ENCODE measurements at regions not wholly inside any gene's neighbourhood (a gene's known extent, or its start where the extent isn't known, plus 50 kb on each side); places are given as distances from the start of the nearest gene placed in this dataset.
A peak's percentile ranks its signal among the peaks of the same experiment; 100 is the strongest.

DNA sequence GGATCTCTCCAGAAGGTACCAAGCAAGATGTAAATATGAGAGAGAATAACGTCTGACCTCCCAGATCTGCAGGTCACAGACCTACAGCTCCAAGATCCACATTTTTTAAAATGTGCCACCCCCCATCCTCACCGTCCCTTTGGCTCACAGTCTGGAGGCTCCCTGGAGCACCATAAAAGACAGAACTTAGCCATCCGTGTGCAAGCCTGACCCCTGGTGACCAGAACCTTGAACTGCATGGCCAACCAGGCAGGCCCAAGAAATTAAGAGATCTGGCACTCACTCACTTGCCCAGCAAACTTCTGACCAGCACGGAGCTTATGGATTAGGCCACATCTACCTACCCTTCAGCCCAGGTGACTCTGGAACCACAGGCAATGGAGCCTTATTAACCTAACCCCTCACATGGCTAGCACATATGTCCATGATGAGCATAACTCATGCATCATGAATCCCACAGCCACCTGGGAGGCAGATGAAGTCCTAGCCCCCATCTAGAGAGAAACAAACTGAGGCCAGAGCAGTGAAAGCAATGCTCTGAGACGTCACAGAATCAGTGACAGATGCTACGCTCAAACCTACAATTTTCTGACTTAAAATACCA, 275.3 kb downstream of the UACA start:
- DNase-seq: peak; percentile 41

- no peak for DNase-seq
Measured at GRCh38 chr15:70487387-70487740, 276.0 kb downstream of the UACA start.

DNA sequence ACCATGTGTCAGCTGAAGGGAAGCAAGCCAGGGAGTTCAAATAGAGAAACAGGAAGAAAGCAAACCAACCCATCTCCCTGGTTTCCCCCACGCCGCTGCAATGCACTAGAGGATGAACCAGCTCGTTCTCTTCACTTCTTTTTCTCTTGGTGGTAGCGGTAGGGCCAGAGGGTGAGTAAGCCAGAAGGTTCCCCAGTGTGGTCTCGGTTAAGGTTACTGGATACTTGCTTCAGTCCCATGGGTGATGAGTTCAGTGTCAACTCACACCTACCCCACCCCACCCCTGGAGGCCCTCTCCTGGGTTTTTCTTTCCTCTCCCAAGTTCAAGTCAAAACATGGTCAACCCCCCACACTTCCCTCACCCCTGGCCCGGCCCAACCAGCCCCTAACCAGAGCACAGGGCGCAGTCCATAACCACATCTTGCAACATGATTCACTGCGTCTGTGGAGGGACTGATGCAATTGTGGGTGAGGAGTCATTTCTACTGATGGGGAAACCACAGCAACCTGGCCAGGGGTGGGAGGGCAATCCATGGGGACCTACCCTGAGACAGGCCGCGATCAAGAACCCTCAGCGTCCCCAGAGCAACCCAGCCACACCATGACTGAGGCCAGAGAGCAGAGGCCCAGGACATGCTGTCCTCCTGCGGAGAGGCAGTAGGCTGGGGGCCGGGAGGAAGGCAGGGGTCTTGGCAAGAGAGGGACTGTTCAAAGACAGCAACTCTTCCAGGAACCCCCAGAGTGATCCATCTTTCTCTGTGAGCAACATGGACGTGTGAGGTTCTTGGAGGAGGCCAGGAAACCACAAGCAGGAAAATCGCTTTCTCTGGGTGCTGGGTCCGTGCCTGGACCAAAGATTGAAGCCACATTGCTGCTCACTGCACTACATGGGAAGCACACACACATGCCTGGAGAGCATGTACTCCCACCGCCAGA, 276.6 kb downstream of the UACA start:
- peak; percentile 94 for DNase-seq

DNA sequence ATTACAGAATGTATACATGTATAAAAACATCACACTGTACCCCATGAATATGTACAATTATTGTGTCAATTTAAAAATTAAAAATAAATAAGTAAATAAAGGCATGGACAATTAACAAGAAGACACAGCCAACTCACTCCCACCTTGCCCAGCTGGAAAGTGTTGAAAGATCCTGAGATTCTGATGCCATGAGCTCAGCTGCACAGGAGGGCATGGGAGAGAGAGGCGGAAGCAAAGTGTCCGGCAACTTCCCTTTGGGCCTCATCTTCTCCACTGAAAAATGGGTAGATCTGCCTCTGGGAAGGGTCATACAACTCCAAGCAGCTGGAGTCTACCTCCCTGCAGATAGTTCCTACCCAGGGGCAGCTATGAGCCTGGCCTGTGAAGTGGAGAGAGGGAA, 277.3 kb downstream of the UACA start:
- no peak for DNase-seq

DNA sequence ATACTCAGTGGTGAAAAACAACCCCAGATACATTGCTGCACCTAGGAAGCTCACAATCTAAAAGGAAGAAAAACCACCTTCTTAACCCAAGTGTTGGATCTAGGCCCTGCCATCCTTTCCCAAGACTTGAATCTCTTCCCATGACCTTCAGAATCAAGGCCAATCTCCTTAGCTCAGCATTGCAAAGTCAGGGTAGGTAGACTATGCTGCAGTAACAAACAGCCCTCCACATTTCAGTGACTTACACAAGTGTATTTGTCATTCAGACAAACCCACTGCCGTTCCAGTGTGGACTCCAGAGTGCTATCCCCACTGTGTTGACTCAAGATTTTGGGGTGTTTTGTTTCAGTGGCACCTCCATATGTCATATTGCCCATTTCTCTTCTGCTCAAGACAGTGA, 278.4 kb downstream of the UACA start:
- DNase-seq: no peak

DNA sequence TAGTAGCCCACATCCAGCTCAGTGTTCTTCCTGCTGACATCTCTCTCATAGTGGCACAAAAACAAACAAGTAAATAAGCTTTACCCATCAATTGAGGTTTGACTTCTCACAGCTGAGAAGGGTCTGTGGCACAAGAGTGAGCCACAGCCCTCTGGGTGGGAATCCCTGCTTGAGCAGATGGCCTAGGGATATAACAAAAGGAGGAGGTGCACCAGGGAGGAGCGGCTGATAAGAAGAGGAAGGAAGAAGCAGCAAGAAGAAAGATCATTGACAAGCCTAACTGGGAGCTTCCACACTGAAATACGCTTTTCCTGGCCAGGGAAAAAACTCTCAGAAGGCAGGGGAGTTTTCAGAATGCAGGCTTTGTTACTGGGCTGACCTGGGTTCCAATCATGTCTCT, 279.8 kb downstream of the UACA start:
- DNase-seq: no peak

- DNase-seq: no peak
Measured at GRCh38 chr15:70480196-70480856, 283.0 kb downstream of the UACA start.

GRCh38 chr15:70479785-70480184, 283.6 kb downstream of the UACA start:
- DNase-seq: no peak

DNA sequence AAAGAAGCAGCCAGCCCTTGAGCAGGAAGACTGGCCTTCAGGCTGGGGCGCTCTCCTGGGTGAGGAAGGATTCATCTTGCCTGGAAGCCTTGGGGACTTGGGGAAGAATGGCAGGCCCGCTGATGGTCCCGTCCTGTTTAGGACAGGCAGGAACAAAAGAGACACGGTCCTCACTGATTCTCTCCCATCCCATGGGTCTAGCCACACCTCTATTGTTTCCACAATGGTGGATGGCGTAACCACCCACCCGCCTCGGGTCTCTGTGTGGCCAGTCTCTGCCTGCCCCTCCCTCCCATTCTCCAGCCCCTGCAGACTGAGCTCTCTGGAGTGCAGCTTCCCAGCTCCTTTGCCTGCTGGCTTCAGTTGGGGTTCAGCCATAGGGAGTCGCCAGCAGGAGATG, 284.3 kb downstream of the UACA start:
- DNase-seq: no peak

DNA sequence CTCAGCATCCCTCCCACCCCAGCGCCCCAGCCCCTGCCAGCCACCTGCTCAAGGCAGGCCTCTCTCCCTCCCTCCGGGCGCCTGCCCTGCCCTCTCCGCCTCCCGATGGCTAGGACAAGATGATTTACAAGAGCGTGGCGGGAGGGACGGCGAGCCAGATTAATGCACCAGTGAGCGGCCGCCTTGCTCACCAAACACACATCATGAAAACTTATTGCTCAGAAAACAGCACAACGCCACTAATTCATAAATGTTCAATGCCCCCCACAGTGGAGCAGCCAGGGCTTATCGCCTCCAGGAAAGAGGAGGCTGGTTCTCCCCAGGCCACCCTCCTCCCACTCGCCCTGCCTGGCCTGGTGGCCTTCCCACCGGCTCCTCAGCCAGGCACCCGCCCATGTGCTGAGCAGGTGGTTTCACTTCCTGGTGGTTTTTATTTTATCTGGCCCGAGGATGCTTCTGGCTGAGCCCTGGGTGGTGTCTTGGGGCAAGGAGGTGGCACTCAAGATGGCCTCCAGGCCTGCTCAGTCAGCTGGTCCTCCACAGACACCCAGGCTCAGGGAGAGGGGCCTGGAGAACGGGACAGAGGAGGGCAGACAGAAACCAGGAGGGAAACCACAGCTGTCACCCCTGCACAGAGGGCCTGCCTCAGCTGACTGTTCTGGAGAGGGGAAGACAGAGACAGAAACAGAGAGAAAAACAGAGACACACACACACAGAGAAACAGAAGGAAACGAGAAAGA, 284.9 kb downstream of the UACA start:
- no peak for DNase-seq

- no peak for DNase-seq
Measured at GRCh38 chr15:70477750-70478250, 285.6 kb downstream of the UACA start.

DNA sequence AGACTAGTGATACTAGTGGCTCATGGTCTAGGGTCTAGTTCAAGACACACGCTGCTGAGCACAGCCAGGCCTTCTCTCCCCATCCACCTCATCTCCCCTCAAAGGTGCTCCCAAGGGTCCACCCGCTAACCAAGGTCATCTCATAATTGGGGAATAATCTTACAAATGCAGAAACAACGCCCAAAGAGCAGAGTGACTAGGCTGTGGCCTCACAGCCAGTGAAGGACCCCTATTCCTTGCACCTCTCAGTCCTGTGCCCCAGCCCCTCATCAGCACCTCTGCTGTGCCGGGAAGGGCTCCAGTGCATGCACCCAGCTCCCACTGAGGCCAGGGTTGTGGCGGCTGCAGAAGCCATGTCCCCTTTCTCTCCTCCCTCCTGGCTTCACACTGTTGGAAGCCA, 286.9 kb downstream of the UACA start:
- DNase-seq: no peak

DNA sequence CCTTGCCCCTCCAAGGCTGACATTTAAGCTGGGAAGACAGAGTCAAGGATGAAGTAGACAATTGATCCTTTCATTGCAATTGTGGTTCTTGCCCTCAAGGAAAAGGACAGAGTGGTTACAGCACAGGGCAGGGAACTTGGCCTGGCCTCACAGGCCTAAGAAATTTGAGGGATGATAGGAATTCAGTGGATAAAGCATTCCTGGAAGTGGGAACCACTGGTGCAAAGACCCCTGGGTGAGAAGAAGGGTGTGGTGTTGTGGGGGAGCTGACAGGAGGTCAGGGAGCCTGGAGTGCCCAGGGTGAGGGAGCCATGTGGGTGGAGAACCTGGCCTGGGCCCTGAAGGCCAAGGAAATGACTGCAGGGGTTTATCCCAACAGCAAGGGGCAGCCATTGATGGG, 287.4 kb downstream of the UACA start:
- no peak for DNase-seq

DNA sequence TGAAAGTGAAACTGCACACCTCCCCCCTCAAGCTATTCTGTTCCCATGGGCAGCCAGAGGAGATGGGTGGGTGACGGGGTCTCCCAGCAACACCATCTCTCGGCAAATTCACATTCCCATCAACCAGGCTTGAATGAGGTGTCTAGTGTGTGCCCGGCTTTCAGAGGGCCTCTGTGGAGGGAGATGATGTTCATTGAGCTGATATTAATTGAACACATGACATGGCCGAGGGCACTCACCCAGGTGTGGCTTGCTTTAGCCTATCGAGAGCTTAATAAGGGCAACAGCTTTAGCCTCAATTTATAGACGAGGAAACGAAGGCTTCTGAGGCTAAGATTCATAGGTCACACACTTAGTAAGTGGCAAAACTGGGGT, 288.0 kb downstream of the UACA start:
- DNase-seq: no peak

DNA sequence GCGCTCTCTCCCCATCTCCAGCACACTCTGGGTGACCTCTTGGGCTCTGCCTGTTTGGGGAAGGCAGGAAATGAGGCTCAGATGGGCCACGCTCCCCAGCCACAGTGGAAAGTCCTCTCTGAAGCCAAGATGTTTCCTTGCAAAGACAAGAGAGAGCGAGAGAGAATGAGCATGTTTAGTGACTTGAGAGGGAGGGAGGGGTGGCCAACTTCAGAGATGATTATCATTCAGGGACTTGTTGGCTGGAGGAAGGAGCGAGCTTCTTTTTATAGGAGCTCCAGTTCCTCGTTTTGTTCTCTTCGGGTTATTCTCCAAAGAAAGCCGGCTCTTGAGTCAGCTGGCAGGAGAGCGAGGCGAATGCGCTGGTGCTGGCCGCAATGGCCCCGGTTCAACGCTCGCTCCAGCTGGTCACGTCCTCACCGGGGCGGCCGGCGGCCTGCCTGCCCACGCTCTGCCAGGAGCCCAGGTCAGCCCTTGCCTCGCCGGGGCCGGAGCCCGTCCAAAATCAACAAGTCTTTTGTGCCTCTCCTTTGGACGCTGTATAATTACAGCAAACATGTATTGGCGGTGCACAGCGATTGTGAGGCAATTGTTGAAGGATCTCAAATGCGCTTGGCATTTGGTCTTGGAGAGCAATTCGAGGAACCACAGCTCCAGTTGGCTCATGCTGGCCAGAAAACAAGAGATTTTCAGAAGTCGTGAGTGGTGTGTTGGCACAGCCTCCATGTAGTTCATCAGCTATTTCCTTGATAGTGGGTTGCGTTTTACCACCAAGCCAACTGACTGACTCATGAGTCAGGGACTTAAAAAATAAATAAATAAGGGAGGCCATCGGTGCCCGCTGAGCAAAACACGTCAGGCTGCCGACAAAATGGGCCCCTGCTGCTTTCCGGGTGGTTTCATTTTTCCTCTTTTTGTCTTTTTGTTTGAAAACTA, 288.6 kb downstream of the UACA start:
- peak; percentile 73 for DNase-seq

DNA sequence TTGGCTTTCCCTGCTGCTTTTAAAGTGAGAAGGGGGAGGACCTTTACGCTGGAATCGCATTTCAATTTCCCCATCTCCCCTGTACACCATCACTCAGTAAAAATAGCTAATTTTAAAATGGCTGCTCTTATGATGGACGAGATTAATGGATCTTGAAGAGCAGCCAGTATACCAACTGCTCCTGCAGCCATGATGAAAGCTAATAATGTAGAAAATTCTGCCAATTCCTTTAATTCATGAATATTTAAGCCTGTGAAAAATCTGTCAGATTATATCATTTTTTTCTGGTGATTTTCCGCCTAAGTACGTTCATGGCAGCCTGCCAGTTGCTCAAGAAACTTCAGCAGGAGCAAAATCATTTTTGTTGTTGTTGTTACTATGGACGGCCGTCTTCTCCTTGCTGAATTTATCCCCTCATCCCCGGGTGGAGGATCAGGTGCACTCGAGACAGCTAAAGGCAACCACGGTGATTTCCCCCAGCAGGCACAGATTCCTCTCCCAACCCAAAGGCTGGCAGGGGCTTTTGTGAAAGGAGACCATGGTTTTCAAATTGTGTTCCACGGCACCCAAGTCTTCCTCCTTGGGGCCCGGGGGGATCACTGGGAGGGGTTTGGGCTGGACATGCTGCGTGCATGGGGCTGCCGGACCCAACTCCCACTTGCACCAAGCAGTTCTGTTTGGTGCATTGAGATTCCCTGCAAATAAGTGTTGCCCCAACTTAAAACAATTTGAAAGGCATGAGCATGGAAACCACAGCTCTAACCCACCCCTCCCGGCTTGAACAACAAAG, 289.6 kb downstream of the UACA start:
- DNase-seq: no peak

DNA sequence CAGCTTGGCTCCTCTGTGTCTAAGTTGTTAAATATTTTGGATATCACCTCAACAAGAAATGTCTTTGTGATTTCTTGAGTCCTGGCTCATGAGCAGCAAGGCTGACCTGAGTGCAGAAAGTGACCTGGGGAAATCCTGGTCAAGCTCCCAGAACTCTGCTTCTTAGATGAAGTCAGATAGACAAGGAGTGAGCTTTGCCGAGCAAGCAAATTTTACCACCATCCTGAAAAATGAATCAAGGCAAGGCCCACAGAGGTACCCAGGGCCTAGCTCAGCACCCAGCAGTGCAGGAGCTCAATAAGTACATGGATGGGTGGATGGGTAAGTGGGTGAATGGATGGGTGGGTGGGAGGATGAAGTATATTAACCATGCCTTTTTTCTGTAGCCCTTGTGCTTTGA, 291.8 kb downstream of the UACA start:
- DNase-seq: no peak

- no peak for DNase-seq
Measured at GRCh38 chr15:70470556-70471191, 292.7 kb downstream of the UACA start.

GRCh38 chr15:70469651-70470555, 293.5 kb downstream of the UACA start:
- DNase-seq: no peak

DNA sequence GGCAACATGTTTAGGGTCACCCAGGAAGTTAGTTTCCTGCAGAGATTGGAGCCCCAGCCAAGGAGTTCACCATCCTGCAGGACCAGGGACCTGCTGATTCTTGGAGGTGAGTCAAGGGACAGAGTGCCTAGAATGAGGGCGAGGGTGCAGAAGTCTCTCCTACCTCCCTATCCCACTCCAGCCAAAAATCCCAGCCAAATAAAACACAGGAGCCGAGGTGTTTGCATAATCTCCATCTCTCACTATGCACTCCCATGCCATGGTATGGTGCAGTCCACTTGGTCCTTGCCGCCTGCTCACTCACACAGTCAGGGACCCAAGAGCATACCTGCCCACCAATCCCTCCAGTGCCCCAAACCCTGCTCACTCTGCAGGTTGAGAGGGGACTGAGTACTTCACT, 294.2 kb downstream of the UACA start:
- no peak for DNase-seq
